ENCODE measurements at regions not wholly inside any gene's neighbourhood (a gene's known extent, or its start where the extent isn't known, plus 50 kb on each side); places are given as distances from the start of the nearest gene placed in this dataset.
"Not testable (repeated sequence)": the region's sequence is repeated elsewhere in the genome, so short reads cannot be mapped to it uniquely, and the experiment has no call there.

GRCh38 chr17:53058031-53058430 lies 764.7 kb upstream of the KIF2B start:
- no peak for DNase-seq (ENCODE audit: low spot score)

- no peak for DNase-seq (ENCODE audit: low spot score)
These were observed 775.9 kb upstream of the KIF2B start for GRCh38 chr17:53046781-53047180.

- no peak for DNase-seq (ENCODE audit: low spot score)
These were observed 782.7 kb upstream of the KIF2B start for GRCh38 chr17:53039981-53040380.

GRCh38 chr17:53033297-53033696 lies 789.4 kb upstream of the KIF2B start:
- no peak for DNase-seq (ENCODE audit: low spot score)

GRCh38 chr17:53032861-53033271 lies 789.9 kb upstream of the KIF2B start:
- peak; percentile 22 for DNase-seq (ENCODE audit: low spot score)

- DNase-seq (ENCODE audit: low spot score), result no peak
These were observed 805.5 kb upstream of the KIF2B start for GRCh38 chr17:53017227-53017626.

GRCh38 chr17:53016085-53016484 lies 806.6 kb upstream of the KIF2B start:
- DNase-seq (ENCODE audit: low spot score), result no peak

GRCh38 chr17:53012364-53012763 lies 810.4 kb upstream of the KIF2B start:
- no peak for DNase-seq (ENCODE audit: low spot score)

- no peak for DNase-seq (ENCODE audit: low spot score)
These were observed 816.7 kb upstream of the KIF2B start for GRCh38 chr17:53006006-53006405.

- DNase-seq (ENCODE audit: low spot score), result no peak
These were observed 817.8 kb upstream of the KIF2B start for GRCh38 chr17:53004902-53005301.

- DNase-seq (ENCODE audit: low spot score), result no peak
These were observed 826.8 kb upstream of the KIF2B start for GRCh38 chr17:52995881-52996280.

GRCh38 chr17:52995147-52995546 lies 827.6 kb upstream of the KIF2B start:
- DNase-seq (ENCODE audit: low spot score), result no peak

- peak; percentile 1 for DNase-seq (ENCODE audit: low spot score)
These were observed 827.6 kb upstream of the CA10 start for GRCh38 chr17:52986056-52986662.

- no peak for DNase-seq (ENCODE audit: low spot score)
These were observed 823.8 kb upstream of the CA10 start for GRCh38 chr17:52982331-52982730.

GRCh38 chr17:52979921-52980320 lies 821.4 kb upstream of the CA10 start:
- DNase-seq (ENCODE audit: low spot score), result no peak

GRCh38 chr17:52965856-52966255 lies 807.3 kb upstream of the CA10 start:
- no peak for DNase-seq (ENCODE audit: low spot score)

- DNase-seq (ENCODE audit: low spot score), result not testable (repeated sequence)
These were observed 803.2 kb upstream of the CA10 start for GRCh38 chr17:52961751-52962150.

- DNase-seq (ENCODE audit: low spot score), result no peak
These were observed 798.9 kb upstream of the CA10 start for GRCh38 chr17:52957411-52957810.

- DNase-seq (ENCODE audit: low spot score), result no peak
These were observed 788.9 kb upstream of the CA10 start for GRCh38 chr17:52947418-52947817.

GRCh38 chr17:52938623-52939230 lies 780.2 kb upstream of the CA10 start:
- no peak for DNase-seq (ENCODE audit: low spot score)

GRCh38 chr17:52930581-52930980 lies 772.1 kb upstream of the CA10 start:
- no peak for DNase-seq (ENCODE audit: low spot score)

- DNase-seq (ENCODE audit: low spot score), result no peak
These were observed 771.6 kb upstream of the CA10 start for GRCh38 chr17:52930145-52930544.

- no peak for DNase-seq (ENCODE audit: low spot score)
These were observed 765.1 kb upstream of the CA10 start for GRCh38 chr17:52923658-52924057.

- DNase-seq (ENCODE audit: low spot score), result no peak
These were observed 740.7 kb upstream of the CA10 start for GRCh38 chr17:52899235-52899634.

Data from cerebellar cortex (tissue), 1 donor.